Keratinocyte (primary cell): ENCODE measurements at regions not wholly inside any gene's neighbourhood (a gene's known extent, or its start where the extent isn't known, plus 50 kb on each side); places are given as distances from the start of the nearest gene placed in this dataset.

ENCODE experiments used
- DNase-seq: peaks from one replicate; pipeline ENCODE4 v3.0.0-alpha.2; 2011; ENCODE audit warnings: low read depth, missing footprints, low spot score
- FAIRE-seq: peaks from 2 replicates; lab custom pipeline; 2011; peaks lifted over from hg19 to GRCh38; lab: Jason Lieb, UNC
- H2AFZ ChIP-seq: 2 replicates; pipeline ENCODE4 v1.6.0; 2012; ENCODE audit warnings: low read length, control low read depth, inconsistent platforms; ENCODE audit not compliant: control insufficient read depth
- H3K27ac ChIP-seq: 2 replicates; pipeline ENCODE4 v1.5.1; 2011; ENCODE audit warnings: low read length; ENCODE audit not compliant: control insufficient read depth, insufficient read depth
- H3K27me3 ChIP-seq: 3 replicates; pipeline ENCODE4 v1.6.0; 2011; ENCODE audit warnings: low read length; ENCODE audit not compliant: control insufficient read depth, insufficient read depth; ENCODE audit errors: extremely low read depth
- H3K36me3 ChIP-seq, 2 experiments: 2 replicates in 1 of 2; 3 replicates in 1 of 2; pipeline ENCODE4 v1.5.1; 2011; ENCODE audit warnings: low read length in 2 of 2, mild to moderate bottlenecking in 1 of 2; ENCODE audit not compliant: control insufficient read depth in 2 of 2, insufficient read depth in 2 of 2; ENCODE audit errors: extremely low read depth in 1 of 2
- H3K4me1 ChIP-seq: 3 replicates; pipeline ENCODE4 v1.5.1; 2011; ENCODE audit warnings: low read length; ENCODE audit not compliant: control insufficient read depth, insufficient read depth; ENCODE audit errors: extremely low read depth
- H3K4me2 ChIP-seq: 3 replicates; pipeline ENCODE4 v1.6.0; 2011; ENCODE audit warnings: low read depth, low read length; ENCODE audit not compliant: control insufficient read depth, insufficient read depth; ENCODE audit errors: extremely low read depth
- H3K4me3 ChIP-seq, 3 experiments: fragments of 200-600 bp in 1 of 3; sonication (generic) in 1 of 3; 2 replicates in 2 of 3; 3 replicates in 1 of 3; pipeline ENCODE4 v1.5.1; 2011 to 2016; ENCODE audit warnings: low read length in 3 of 3, mild to moderate bottlenecking in 3 of 3, control low read depth in 2 of 3, inconsistent platforms in 1 of 3, low read depth in 1 of 3, mixed read lengths in 1 of 3, mixed run types in 1 of 3, moderate library complexity in 1 of 3; ENCODE audit not compliant: control insufficient read depth in 2 of 3, insufficient read depth in 2 of 3; ENCODE audit errors: extremely low read depth in 1 of 3
- H3K79me2 ChIP-seq: 2 replicates; pipeline ENCODE4 v1.6.0; 2012; ENCODE audit warnings: low read length; ENCODE audit not compliant: control insufficient read depth, insufficient read depth
- H3K9ac ChIP-seq: 3 replicates; pipeline ENCODE4 v1.6.0; 2011; ENCODE audit warnings: low read length; ENCODE audit not compliant: control insufficient read depth, insufficient read depth; ENCODE audit errors: extremely low read depth
- H3K9me1 ChIP-seq: 3 replicates; pipeline ENCODE4 v1.6.0; 2011; ENCODE audit warnings: low read length; ENCODE audit not compliant: control insufficient read depth, insufficient read depth; ENCODE audit errors: extremely low read depth
- H3K9me3 ChIP-seq: 2 replicates; pipeline ENCODE4 v1.5.1; 2012; ENCODE audit warnings: low read depth, low read length; ENCODE audit not compliant: control insufficient read depth
- H4K20me1 ChIP-seq: 3 replicates; pipeline ENCODE4 v1.6.0; 2011; ENCODE audit warnings: low read length; ENCODE audit not compliant: control insufficient read depth, insufficient read depth; ENCODE audit errors: extremely low read depth
- CTCF ChIP-seq, 3 experiments: IDR thresholded peaks in 1 of 3; conservative IDR thresholded peaks in 1 of 3; optimal IDR thresholded peaks in 1 of 3; 2 replicates in 2 of 3; 3 replicates in 1 of 3; pipeline versions ENCODE3 to v1.5.1; 2011; ENCODE audit warnings: low read length in 3 of 3, mild to moderate bottlenecking in 3 of 3, moderate library complexity in 2 of 3, control low read depth in 1 of 3, inconsistent platforms in 1 of 3; ENCODE audit not compliant: insufficient read depth in 2 of 3; ENCODE audit errors: extremely low read depth in 1 of 3
- EZH2 ChIP-seq: IDR thresholded peaks from one replicate; pipeline ENCODE4 v1.6.1; 2012; ENCODE audit warnings: inconsistent platforms, mild to moderate bottlenecking, low read length, moderate library complexity
- dilution Hi-C: fragments of 300-500 bp; cut with MboI; formaldehyde crosslinking; loops from one replicate; pipeline ENCODE4 v1.7.0; 2020; ENCODE audit warnings: low sequenced_read_pairs; ENCODE audit not compliant: extremely low pct_ligation_motif_present

GRCh38 chr2:185531721-185532120 lies 206.9 kb upstream of the FSIP2 start:
- TF ChIP-seq CTCF (optimal IDR thresholded peaks at IDR 0.05 in 1 of 3, IDR thresholded peaks at IDR 0.05 in 1 of 3, conservative IDR thresholded peaks at IDR 0.05 in 1 of 3; ENCODE audit: extremely low read depth in 1 of 3, insufficient read depth in 2 of 3, low read length in 3 of 3) (no peak), EZH2 (no peak)
- FAIRE-seq = no peak
- DNase-seq = no peak
- no peak overlapping the region for H3K9ac ChIP-seq
- no peaks in the 10 kb centered on the region for H3K9me1 ChIP-seq
- dilution Hi-C loops = no loop called here
- H2AFZ ChIP-seq = no peak overlapping the region
- H3K27ac ChIP-seq = no peak overlapping the region
- no peak overlapping the region for H3K4me3 ChIP-seq
- H3K4me2 ChIP-seq = no peak overlapping the region
- no peaks in the 10 kb centered on the region for H3K9me3 ChIP-seq
- H3K4me1 ChIP-seq = no peaks in the 10 kb centered on the region
- H3K79me2 ChIP-seq = no peaks in the 10 kb centered on the region
- no peaks in the 10 kb centered on the region for H4K20me1 ChIP-seq
- no peaks in the 10 kb centered on the region for H3K27me3 ChIP-seq
- no peaks in the 10 kb centered on the region for H3K36me3 ChIP-seq

GRCh38 chr2:185537689-185538088 lies 200.9 kb upstream of the FSIP2 start:
- H3K27ac ChIP-seq = no peak overlapping the region
- H3K4me2 ChIP-seq = no peak overlapping the region
- dilution Hi-C loops = no loop called here
- no peaks in the 10 kb centered on the region for H3K79me2 ChIP-seq
- no peak overlapping the region for H3K9ac ChIP-seq
- TF ChIP-seq CTCF (optimal IDR thresholded peaks at IDR 0.05 in 1 of 3, IDR thresholded peaks at IDR 0.05 in 1 of 3, conservative IDR thresholded peaks at IDR 0.05 in 1 of 3; ENCODE audit: extremely low read depth in 1 of 3, insufficient read depth in 2 of 3, low read length in 3 of 3) = no peak
- no peak for TF ChIP-seq EZH2
- no peak overlapping the region for H3K4me3 ChIP-seq
- H2AFZ ChIP-seq = no peak overlapping the region
- FAIRE-seq (no peak), DNase-seq (no peak)
- H3K27me3 ChIP-seq = no peaks in the 10 kb centered on the region
- no peaks in the 10 kb centered on the region for H3K9me1 ChIP-seq
- no peaks in the 10 kb centered on the region for H4K20me1 ChIP-seq
- H3K9me3 ChIP-seq = no peaks in the 10 kb centered on the region
- H3K4me1 ChIP-seq = no peaks in the 10 kb centered on the region
- H3K36me3 ChIP-seq = no peaks in the 10 kb centered on the region
